ENCODE measurements at regions not wholly inside any gene's neighbourhood (a gene's known extent, or its start where the extent isn't known, plus 50 kb on each side); places are given as distances from the start of the nearest gene placed in this dataset.
"Not testable (repeated sequence)": the region's sequence is repeated elsewhere in the genome, so short reads cannot be mapped to it uniquely, and the experiment has no call there.

GRCh38 chr2:144972676-144973075, 452.8 kb upstream of the ZEB2 start:
- no peaks in the 10 kb centered on the region for H3K36me3 ChIP-seq
- H3K9me3 ChIP-seq (ENCODE audit: low read depth) = no peaks in the 10 kb centered on the region
- H3K27ac ChIP-seq = no peak overlapping the region
- no peak for TF ChIP-seq CTCF (IDR thresholded peaks at IDR 0.05; ENCODE audit: low read depth, low read length)
- no peak overlapping the region for H3K4me3 ChIP-seq
- DNase-seq (ENCODE audit: low read depth in 1 of 2, low spot score in 1 of 2) = no peak
- H3K27me3 ChIP-seq = no peaks in the 10 kb centered on the region
- H3K4me1 ChIP-seq (ENCODE audit: low read depth) = peaks cover 5% of the 10 kb centered on the region

DNA sequence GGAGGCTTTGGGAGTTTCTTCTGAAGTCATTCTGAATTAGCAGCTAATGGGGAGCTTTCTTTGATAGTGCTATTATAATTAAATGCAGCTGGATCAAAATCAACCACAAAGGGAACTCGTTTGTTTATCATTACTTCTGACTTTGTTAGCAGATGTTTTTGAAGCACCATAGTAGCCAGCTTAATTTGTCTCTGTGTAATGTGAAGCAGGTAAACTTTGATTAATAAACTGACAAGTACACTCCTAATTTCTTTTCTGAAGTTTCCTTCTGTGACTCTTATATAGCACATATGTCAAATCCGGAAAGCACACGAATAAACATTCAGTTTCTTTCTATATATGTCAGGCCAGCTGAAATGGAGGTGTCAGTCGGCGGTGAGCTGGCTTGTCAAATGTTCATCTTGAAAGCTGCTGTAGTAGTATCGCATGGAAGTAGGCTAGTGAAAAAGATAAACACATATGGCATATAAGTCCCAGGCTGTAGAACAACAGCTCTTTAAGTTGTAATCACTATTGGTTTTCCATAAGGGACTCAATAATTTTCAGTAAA, 451.9 kb upstream of the ZEB2 start:
- no peak overlapping the region for H3K4me3 ChIP-seq
- H3K27me3 ChIP-seq = no peaks in the 10 kb centered on the region
- no peak overlapping the region for H3K27ac ChIP-seq
- no peak for DNase-seq (ENCODE audit: low read depth in 1 of 2, low spot score in 1 of 2)
- peaks cover 5% of the 10 kb centered on the region for H3K4me1 ChIP-seq (ENCODE audit: low read depth)
- H3K9me3 ChIP-seq (ENCODE audit: low read depth) = no peaks in the 10 kb centered on the region
- TF ChIP-seq CTCF (IDR thresholded peaks at IDR 0.05; ENCODE audit: low read depth, low read length) = no peak
- no peaks in the 10 kb centered on the region for H3K36me3 ChIP-seq

DNA sequence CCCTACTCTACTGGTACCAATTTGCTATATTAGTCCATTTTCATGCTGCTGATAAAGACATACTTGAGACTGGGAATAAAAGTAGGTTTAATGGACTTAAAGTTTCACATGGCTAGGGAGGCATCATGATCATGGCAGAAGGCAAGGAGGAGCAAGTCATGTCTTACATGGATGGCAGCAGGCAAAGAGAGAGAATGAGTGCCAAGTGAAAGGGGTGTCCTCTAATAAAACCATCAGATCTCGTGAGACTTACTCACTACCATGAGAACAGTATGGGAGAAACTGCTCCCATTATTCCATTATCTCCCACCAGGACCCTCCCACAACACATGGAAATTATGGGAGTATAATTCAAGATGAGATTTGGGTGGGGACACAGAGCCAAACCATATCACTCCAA, 450.5 kb upstream of the ZEB2 start:
- not testable (repeated sequence) for H3K4me1 ChIP-seq (ENCODE audit: low read depth); H3K36me3 ChIP-seq; H3K9me3 ChIP-seq (ENCODE audit: low read depth); H3K4me3 ChIP-seq; H3K27me3 ChIP-seq; DNase-seq (ENCODE audit: low read depth in 1 of 2, low spot score in 1 of 2); H3K27ac ChIP-seq

GRCh38 chr2:144969564-144969963, 449.6 kb upstream of the ZEB2 start:
- H3K9me3 ChIP-seq (ENCODE audit: low read depth); H3K4me3 ChIP-seq; H3K27me3 ChIP-seq; DNase-seq (ENCODE audit: low read depth in 1 of 2, low spot score in 1 of 2); H3K36me3 ChIP-seq; H3K27ac ChIP-seq; H3K4me1 ChIP-seq (ENCODE audit: low read depth): not testable (repeated sequence)

DNA sequence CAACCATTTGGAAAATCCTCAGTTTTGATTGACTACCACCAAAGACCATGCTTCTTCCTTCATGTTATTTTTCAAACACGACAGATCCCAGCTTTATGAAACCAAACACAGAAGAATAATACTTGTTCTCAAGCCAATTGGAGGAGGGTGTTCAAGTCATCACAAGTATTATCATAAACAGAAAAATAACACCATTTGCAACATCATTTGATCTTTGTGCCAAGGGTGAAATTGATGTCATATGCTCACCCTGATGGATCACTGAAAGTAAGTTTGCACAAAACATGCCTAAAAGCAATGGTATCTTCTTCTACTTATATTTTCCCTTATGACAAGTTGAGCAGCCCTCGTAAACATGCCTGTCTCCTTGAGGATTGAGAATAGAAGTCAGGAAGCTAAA, 448.0 kb upstream of the ZEB2 start:
- H3K9me3 ChIP-seq (ENCODE audit: low read depth) = no peaks in the 10 kb centered on the region
- TF ChIP-seq CTCF (IDR thresholded peaks at IDR 0.05; ENCODE audit: low read depth, low read length) = no peak

DNA sequence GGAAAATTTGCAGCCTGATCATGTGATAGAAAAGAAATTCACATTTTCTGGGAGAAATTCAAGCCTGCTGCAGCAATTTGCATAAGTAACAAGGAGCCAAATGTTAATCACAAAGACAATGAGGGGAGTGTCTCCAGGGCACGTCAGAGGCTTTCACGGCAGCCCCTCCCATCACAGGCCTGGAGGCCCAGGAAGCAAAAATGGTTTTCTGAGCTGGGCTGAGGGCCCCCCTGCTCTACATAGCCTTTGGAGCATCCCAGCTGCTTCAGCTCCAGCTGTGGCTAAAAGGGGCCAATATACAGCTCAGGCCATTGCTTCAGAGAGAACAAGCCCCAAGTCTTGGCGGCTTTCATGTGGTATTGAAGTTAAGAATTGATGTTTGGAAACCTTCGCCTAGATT, 445.3 kb upstream of the ZEB2 start:
- DNase-seq (ENCODE audit: low read depth in 1 of 2, low spot score in 1 of 2) = no peak
- H3K27ac ChIP-seq = no peak overlapping the region
- H3K4me3 ChIP-seq = no peak overlapping the region
- H3K4me1 ChIP-seq (ENCODE audit: low read depth) = no peaks in the 10 kb centered on the region
- no peaks in the 10 kb centered on the region for H3K36me3 ChIP-seq
- H3K9me3 ChIP-seq (ENCODE audit: low read depth) = no peaks in the 10 kb centered on the region
- no peaks in the 10 kb centered on the region for H3K27me3 ChIP-seq
- no peak for TF ChIP-seq CTCF (IDR thresholded peaks at IDR 0.05; ENCODE audit: low read depth, low read length)

More for the DNA sequence above, 448.0 kb upstream of the ZEB2 start:
- DNase-seq (ENCODE audit: low read depth in 1 of 2, low spot score in 1 of 2) = no peak
- H3K4me3 ChIP-seq = no peak overlapping the region
- no peaks in the 10 kb centered on the region for H3K4me1 ChIP-seq (ENCODE audit: low read depth)
- H3K36me3 ChIP-seq = no peaks in the 10 kb centered on the region
- no peak overlapping the region for H3K27ac ChIP-seq
- no peaks in the 10 kb centered on the region for H3K27me3 ChIP-seq

- H3K36me3 ChIP-seq = no peaks in the 10 kb centered on the region
- H3K9me3 ChIP-seq (ENCODE audit: low read depth) = no peaks in the 10 kb centered on the region
- no peak overlapping the region for H3K4me3 ChIP-seq
- H3K27me3 ChIP-seq = no peaks in the 10 kb centered on the region
- H3K4me1 ChIP-seq (ENCODE audit: low read depth) = no peaks in the 10 kb centered on the region
- TF ChIP-seq CTCF (IDR thresholded peaks at IDR 0.05; ENCODE audit: low read depth, low read length) = no peak
- no peak for DNase-seq (ENCODE audit: low read depth in 1 of 2, low spot score in 1 of 2)
- H3K27ac ChIP-seq = no peak overlapping the region
Measured at GRCh38 chr2:144963031-144963430, 443.1 kb upstream of the ZEB2 start.
